BE2C (cell line): ENCODE measurements at regions not wholly inside any gene's neighbourhood (a gene's known extent, or its start where the extent isn't known, plus 50 kb on each side); places are given as distances from the start of the nearest gene placed in this dataset.

Experiments used
- DNase-seq: peaks from one replicate; pipeline ENCODE4 v3.0.0-alpha.2; 2020
- H3K27me3 ChIP-seq: fragments of 250-450 bp; sonication (Bioruptor Pico); 2 replicates; pipeline ENCODE4 v1.5.1; 2020; ENCODE audit warnings: mild to moderate bottlenecking
- H3K36me3 ChIP-seq: fragments of 250-450 bp; sonication (Bioruptor Pico); 2 replicates; pipeline ENCODE4 v1.5.1; 2020; ENCODE audit warnings: mild to moderate bottlenecking
- H3K4me1 ChIP-seq: fragments of 250-450 bp; sonication (Bioruptor Pico); 2 replicates; pipeline ENCODE4 v1.5.1; 2020
- H3K4me3 ChIP-seq: 2 replicates; pipeline ENCODE4 v1.5.1; 2011; ENCODE audit warnings: low read depth, low read length
- H3K9me3 ChIP-seq: fragments of 250-450 bp; sonication (Bioruptor Pico); 2 replicates; pipeline ENCODE4 v1.5.1; 2020
- TF ChIP-seq, protein P1 (sequence below): IDR thresholded peaks from 2 replicates; pipeline ENCODE4 v1.5.1; 2012; ENCODE audit warnings: mild to moderate bottlenecking, low read depth, low read length

DNA sequence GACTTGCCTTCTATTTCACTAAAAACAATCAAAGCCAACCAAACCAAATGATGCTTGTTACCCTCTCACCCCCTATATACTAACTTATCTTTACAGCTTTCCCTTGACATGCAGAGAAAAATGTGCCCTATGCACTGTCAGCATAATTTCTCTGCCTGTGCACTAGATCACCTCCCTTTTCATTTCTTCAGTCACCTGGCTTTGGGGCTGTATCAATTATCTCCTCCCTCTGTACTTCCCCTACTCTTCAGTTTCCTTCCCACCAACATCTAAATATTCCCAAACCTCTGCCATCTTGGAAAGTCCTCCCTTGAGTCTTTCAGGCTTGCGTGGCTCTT is 103.5 kb upstream of the TAPT1 start:
- no peak overlapping the region for H3K4me3 ChIP-seq

DNA sequence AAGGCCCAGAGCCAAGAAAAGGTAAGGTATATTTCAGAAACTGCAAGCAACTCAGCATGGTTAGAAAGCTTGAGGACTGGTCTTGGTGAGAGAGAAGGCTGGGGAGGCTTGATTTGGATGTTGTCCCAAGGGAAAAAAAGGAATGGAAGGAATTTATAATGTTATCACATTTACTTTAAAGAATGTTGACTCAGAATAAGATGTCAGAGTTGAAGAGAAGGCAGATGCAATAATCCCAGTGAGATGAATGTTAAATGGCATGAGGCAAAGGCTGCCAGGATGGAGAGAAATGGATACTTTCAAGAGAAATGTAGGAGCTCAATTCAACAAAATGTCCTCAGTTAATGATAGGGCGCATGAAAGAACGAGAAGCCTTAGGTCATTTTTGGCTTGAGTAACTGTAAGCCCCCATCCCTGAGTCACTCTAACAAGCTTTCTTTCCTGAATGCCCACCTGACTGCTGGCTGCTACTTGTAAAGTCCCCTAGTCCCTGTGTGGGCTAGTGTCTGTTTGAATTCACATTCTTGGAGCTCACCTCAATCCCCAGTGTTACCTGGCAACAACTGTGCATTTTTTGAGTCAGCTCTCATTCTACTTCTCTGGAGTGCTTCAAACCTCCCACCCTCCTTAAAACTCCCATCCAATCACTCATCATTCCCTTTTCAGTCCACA is 103.0 kb upstream of the TAPT1 start:
- H3K9me3 ChIP-seq = no peaks in the 10 kb centered on the region
- no peaks in the 10 kb centered on the region for H3K36me3 ChIP-seq
- H3K4me1 ChIP-seq = no peaks in the 10 kb centered on the region
- peaks cover 5% of the 10 kb centered on the region for H3K27me3 ChIP-seq
- no peak overlapping the region for H3K4me3 ChIP-seq
- TF ChIP-seq, protein P1, sequence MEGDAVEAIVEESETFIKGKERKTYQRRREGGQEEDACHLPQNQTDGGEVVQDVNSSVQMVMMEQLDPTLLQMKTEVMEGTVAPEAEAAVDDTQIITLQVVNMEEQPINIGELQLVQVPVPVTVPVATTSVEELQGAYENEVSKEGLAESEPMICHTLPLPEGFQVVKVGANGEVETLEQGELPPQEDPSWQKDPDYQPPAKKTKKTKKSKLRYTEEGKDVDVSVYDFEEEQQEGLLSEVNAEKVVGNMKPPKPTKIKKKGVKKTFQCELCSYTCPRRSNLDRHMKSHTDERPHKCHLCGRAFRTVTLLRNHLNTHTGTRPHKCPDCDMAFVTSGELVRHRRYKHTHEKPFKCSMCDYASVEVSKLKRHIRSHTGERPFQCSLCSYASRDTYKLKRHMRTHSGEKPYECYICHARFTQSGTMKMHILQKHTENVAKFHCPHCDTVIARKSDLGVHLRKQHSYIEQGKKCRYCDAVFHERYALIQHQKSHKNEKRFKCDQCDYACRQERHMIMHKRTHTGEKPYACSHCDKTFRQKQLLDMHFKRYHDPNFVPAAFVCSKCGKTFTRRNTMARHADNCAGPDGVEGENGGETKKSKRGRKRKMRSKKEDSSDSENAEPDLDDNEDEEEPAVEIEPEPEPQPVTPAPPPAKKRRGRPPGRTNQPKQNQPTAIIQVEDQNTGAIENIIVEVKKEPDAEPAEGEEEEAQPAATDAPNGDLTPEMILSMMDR = no peak
- DNase-seq = no peak

More for the DNA sequence above, 103.5 kb upstream of the TAPT1 start:
- no peaks in the 10 kb centered on the region for H3K36me3 ChIP-seq
- H3K4me1 ChIP-seq = no peaks in the 10 kb centered on the region
- TF ChIP-seq, protein P1 = no peak
- H3K27me3 ChIP-seq = peaks cover 5% of the 10 kb centered on the region
- no peaks in the 10 kb centered on the region for H3K9me3 ChIP-seq
- no peak for DNase-seq

DNA sequence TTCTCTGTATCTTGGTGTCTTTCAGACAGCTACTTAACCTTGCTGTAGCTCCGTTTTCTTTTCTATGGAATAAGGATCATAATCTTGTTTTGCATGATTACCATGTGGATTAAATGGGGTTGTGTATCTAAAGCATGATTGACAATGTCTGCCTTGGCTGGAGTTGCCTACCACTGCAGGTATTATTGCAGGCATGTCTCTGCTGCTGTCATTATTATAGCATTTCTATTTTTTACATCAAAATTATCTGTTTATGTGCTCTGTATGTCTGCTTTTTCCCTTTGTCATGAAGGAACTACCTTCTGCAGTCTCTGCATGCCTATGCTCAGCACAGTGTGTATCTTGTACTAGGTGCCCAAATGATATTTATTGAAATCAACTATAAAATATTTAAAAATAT is 95.9 kb upstream of the TAPT1 start:
- Histone ChIP-seq H3K9me3 (no peaks in the 10 kb centered on the region), H3K36me3 (no peaks in the 10 kb centered on the region), H3K4me1 (no peaks in the 10 kb centered on the region), H3K4me3 (no peak overlapping the region), H3K27me3 (no peaks in the 10 kb centered on the region; the same call in 1 of the 2 replicates)
- DNase-seq = no peak
- TF ChIP-seq, protein P1 = no peak

DNA sequence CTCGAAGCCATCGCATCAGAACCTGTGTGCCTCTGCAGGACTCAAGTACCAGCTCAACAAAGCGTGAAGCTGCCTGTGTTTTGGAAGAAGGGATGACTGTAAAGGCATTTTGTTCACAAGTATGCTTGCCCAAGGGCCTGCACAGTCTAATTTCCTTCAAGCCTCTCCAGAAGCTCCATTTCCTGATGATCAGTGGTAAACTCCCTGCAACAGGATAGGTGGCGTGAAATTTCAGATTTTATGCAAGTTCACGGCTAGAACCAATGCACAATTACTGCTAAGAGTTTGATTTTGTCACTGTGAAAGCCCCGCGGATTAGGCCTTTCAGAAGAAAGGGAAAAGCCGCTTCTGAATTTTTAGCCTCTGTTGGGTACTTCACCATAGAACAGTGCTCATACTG is 89.2 kb upstream of the TAPT1 start:
- no peak for DNase-seq
- no peaks in the 10 kb centered on the region for H3K4me1 ChIP-seq
- TF ChIP-seq, protein P1 = no peak

GRCh38 chr4:16310606-16311005 is 84.3 kb upstream of the TAPT1 start:
- TF ChIP-seq, protein P1 = no peak
- Histone ChIP-seq H3K4me3 (no peak overlapping the region), H3K4me1 (no peaks in the 10 kb centered on the region), H3K27me3 (peaks cover 3% of the 10 kb centered on the region; the same call in 1 of the 2 replicates), H3K36me3 (no peaks in the 10 kb centered on the region), H3K9me3 (no peaks in the 10 kb centered on the region)
- DNase-seq = no peak

More for the DNA sequence above, 89.2 kb upstream of the TAPT1 start:
- Histone ChIP-seq H3K36me3 (no peaks in the 10 kb centered on the region), H3K4me3 (no peak overlapping the region), H3K27me3 (peaks cover 3% of the 10 kb centered on the region; the same call in 1 of the 2 replicates), H3K9me3 (no peaks in the 10 kb centered on the region)

- Histone ChIP-seq H3K4me3 (no peak overlapping the region), H3K9me3 (no peaks in the 10 kb centered on the region), H3K36me3 (no peaks in the 10 kb centered on the region), H3K27me3 (0 out of 2 replicates have a peak, but pooled peaks cover 4% of the 10 kb centered on the region), H3K4me1 (no peaks in the 10 kb centered on the region)
- DNase-seq = no peak
- TF ChIP-seq, protein P1 = no peak
Measured at GRCh38 chr4:16302648-16303047, 76.4 kb upstream of the TAPT1 start.
